ENCODE measurements at regions not wholly inside any gene's neighbourhood (a gene's known extent, or its start where the extent isn't known, plus 50 kb on each side); places are given as distances from the start of the nearest gene placed in this dataset.

DNA sequence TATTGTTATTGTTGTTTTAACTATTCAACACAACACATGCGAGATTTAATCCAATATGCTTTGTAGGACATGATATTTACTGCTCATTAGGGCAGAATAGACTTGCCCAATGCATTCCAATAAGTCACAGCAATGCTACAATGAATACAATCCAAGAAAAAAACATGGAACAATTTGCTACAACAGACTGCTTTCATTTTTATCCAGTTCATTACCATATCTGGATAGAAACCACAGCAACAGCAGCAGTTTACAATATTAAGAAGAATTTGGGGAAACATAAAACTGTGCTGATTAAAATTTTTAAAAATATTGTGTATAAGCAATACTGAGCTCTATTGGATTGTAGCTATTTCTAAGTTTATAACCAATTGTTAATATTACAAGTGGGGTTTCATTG is 833.0 kb downstream of the DIAPH3 start:
- TF ChIP-seq, protein P1, sequence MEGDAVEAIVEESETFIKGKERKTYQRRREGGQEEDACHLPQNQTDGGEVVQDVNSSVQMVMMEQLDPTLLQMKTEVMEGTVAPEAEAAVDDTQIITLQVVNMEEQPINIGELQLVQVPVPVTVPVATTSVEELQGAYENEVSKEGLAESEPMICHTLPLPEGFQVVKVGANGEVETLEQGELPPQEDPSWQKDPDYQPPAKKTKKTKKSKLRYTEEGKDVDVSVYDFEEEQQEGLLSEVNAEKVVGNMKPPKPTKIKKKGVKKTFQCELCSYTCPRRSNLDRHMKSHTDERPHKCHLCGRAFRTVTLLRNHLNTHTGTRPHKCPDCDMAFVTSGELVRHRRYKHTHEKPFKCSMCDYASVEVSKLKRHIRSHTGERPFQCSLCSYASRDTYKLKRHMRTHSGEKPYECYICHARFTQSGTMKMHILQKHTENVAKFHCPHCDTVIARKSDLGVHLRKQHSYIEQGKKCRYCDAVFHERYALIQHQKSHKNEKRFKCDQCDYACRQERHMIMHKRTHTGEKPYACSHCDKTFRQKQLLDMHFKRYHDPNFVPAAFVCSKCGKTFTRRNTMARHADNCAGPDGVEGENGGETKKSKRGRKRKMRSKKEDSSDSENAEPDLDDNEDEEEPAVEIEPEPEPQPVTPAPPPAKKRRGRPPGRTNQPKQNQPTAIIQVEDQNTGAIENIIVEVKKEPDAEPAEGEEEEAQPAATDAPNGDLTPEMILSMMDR (IDR thresholded peaks at IDR 0.05; ENCODE audit: poor library complexity, severe bottlenecking): no peak
- TF ChIP-seq EZH2 (IDR thresholded peaks at IDR 0.05; ENCODE audit: borderline replicate concordance, insufficient read depth, low read length, poor library complexity, severe bottlenecking): no peak
- TF ChIP-seq EP300 (conservative IDR thresholded peaks at IDR 0.05; ENCODE audit: poor library complexity, severe bottlenecking): no peak
- TF ChIP-seq MXI1 (conservative IDR thresholded peaks at IDR 0.05; ENCODE audit: poor library complexity, severe bottlenecking): no peak
